GM12891 (cell line): ENCODE measurements at regions not wholly inside any gene's neighbourhood (a gene's known extent, or its start where the extent isn't known, plus 50 kb on each side); places are given as distances from the start of the nearest gene placed in this dataset.

ENCODE experiments used
- POLR2A ChIP-seq: IDR thresholded peaks from 2 replicates; pipeline ENCODE4 v1.6.1; 2011; ENCODE audit warnings: low read depth, low read length, control low read depth
- POLR2AphosphoS5 ChIP-seq: IDR thresholded peaks from 2 replicates; pipeline ENCODE4 v1.6.1; 2011; ENCODE audit warnings: low read depth, low read length, control low read depth
- TAF1 ChIP-seq: IDR thresholded peaks from 2 replicates; pipeline ENCODE4 v1.6.1; 2011; ENCODE audit warnings: low read depth, low read length, control low read depth

DNA sequence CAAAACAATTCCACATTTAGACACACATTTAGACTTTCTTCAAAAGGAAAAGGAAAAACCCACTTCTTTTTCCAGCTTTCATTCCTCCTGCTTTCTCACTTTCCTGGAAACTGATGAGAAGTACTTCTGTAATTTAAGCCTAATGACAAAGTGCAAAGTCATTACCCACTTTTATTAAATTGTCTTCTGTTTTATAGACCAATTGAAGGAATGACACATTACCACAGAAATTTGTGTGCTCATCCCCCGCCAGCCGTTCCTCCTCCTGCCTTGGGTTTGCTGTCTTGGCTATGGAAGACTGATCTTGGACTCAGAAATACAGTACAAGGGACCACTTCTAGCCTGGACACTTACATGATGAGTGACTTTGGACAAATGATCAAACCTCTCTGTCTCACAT lies 717.8 kb downstream of the SORCS3 start:
- TF ChIP-seq POLR2A (no peak), POLR2AphosphoS5 (no peak), TAF1 (no peak)
